ENCODE measurements at regions not wholly inside any gene's neighbourhood (a gene's known extent, or its start where the extent isn't known, plus 50 kb on each side); places are given as distances from the start of the nearest gene placed in this dataset.

- no peak for ATAC-seq
- Mint-ChIP-seq H3K27ac (no peak overlapping the region), H3K4me3 (no peak overlapping the region), H3K9me3 (no peaks in the 10 kb centered on the region), H3K4me1 (no peaks in the 10 kb centered on the region), H3K27me3 (no peaks in the 10 kb centered on the region)
- DNase-seq = no peak
These were observed 184.6 kb upstream of the NBEA start for GRCh38 chr13:34757441-34757840.

- Mint-ChIP-seq H3K4me3 (no peak overlapping the region), H3K9me3 (no peaks in the 10 kb centered on the region), H3K4me1 (no peaks in the 10 kb centered on the region), H3K27me3 (no peaks in the 10 kb centered on the region), H3K27ac (no peak overlapping the region)
- DNase-seq (no peak), ATAC-seq (no peak)
These were observed 183.4 kb upstream of the NBEA start for GRCh38 chr13:34758628-34759027.

DNA sequence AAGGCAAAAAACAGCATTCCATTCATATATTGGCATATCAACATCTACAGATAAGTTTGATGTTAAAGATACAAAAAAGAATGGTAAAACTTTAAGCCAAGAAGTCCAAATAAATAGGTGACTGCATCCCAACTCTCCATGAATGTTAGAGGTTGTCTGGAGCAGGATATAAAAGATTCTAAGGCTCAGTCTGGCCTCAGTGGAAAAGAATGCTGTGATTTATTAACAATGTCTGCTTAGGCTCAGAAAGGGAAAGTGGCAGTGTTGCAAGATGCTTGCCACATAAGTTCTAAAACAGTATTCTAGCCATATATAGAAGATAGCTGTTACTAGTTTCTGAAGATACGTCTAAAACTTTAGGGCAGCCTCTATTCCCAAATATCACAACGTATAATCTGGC, 179.8 kb upstream of the NBEA start:
- no peak for ATAC-seq
- Mint-ChIP-seq H3K4me3 (no peak overlapping the region), H3K9me3 (no peaks in the 10 kb centered on the region)

GRCh38 chr13:34764246-34764645, 177.8 kb upstream of the NBEA start:
- no peaks in the 10 kb centered on the region for H3K27me3 Mint-ChIP-seq
- H3K27ac Mint-ChIP-seq = no peak overlapping the region
- no peaks in the 10 kb centered on the region for H3K9me3 Mint-ChIP-seq
- DNase-seq = no peak
- H3K4me1 Mint-ChIP-seq = no peaks in the 10 kb centered on the region
- H3K4me3 Mint-ChIP-seq = no peak overlapping the region
- no peak for ATAC-seq

More for the DNA sequence above, 179.8 kb upstream of the NBEA start:
- no peaks in the 10 kb centered on the region for H3K27me3 Mint-ChIP-seq
- H3K4me1 Mint-ChIP-seq = no peaks in the 10 kb centered on the region
- no peak for DNase-seq
- no peak overlapping the region for H3K27ac Mint-ChIP-seq

DNA sequence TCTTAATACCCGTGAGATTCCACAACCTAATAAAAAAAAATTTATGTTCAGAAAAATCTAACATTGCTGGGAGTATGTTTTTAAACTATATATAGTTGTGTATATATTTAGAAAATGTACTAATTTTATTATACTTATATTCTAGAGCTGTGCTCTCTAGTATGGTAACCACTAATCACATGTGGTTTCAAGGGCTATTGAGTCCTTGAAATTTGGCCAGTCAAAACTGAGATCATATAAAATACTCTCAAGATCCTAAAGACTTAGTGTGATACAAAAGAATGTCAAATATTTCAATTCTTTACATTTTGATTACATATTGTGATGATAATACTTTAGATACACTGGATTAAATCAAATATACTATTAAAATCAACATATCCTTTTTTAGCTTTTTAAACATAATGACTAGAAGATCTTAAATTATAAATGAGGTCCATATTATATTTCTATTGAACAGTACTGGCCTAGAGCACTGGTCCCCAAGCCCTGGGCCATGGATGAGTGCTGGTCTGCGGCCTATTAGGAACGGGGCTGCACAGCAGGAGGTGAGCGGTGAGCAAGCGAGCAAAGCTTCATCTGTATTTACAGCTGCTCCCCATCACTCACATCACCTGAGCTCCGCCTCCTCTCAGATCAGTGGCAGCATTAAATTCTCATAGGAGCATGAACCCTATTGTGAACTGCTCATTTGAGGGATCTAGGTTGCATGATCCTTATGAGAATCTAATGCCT, 176.5 kb upstream of the NBEA start:
- Mint-ChIP-seq H3K4me1 (no peaks in the 10 kb centered on the region), H3K27ac (no peak overlapping the region), H3K4me3 (no peak overlapping the region), H3K27me3 (no peaks in the 10 kb centered on the region), H3K9me3 (no peaks in the 10 kb centered on the region)
- DNase-seq (no peak), ATAC-seq (no peak)

DNA sequence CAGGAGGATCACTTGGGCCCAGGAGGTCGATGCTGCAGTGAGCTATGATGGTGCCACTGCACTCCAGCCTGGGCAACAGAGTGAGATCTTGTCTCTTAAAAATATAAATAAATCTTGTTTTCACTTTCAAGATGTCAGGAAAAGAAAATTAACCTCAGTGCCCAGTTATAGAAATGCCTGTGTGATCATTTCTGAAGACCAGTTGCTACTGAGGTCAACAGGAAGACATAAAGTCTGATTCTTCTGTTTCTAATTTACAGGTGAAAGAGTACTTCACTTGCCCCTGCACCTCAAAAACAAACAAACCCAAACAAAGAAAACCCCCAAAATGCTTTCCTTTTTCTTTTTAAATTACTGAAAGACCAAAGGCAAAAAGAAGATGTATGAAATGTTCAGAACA, 174.3 kb upstream of the NBEA start:
- Mint-ChIP-seq H3K9me3 (no peaks in the 10 kb centered on the region), H3K27me3 (peaks cover under 1% of the 10 kb centered on the region), H3K4me1 (no peaks in the 10 kb centered on the region), H3K27ac (no peak overlapping the region), H3K4me3 (no peak overlapping the region)
- ATAC-seq = no peak
- DNase-seq = no peak

GRCh38 chr13:34772206-34772605, 169.9 kb upstream of the NBEA start:
- Mint-ChIP-seq H3K27ac (no peak overlapping the region), H3K4me3 (no peak overlapping the region), H3K9me3 (no peaks in the 10 kb centered on the region), H3K4me1 (no peaks in the 10 kb centered on the region), H3K27me3 (peaks cover 14% of the 10 kb centered on the region)
- ATAC-seq = no peak
- no peak for DNase-seq

DNA sequence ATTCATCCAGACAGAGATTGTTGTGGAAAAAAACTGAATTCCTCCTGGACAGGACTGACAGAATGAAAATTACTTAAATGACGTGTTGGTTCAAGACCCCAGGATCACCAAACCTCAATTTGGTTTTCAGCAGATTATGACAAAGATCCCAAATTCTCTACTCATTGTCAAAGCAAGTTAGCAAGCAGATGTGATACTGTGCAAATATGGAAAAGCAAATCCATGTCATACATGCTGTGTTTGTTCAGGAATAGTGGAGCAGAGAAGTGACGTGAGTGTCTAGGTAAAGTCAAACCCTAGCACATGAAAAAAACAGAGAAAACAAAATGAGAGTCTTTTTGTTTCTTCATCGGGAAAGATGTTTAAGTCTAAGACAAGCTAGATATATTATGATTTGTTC, 169.2 kb upstream of the NBEA start:
- Mint-ChIP-seq H3K27ac (no peak overlapping the region), H3K27me3 (peaks cover 14% of the 10 kb centered on the region), H3K4me3 (no peak overlapping the region)

GRCh38 chr13:34776390-34776981, 165.6 kb upstream of the NBEA start:
- Mint-ChIP-seq H3K9me3 (no peaks in the 10 kb centered on the region), H3K27ac (no peak overlapping the region), H3K4me1 (no peaks in the 10 kb centered on the region), H3K4me3 (no peak overlapping the region), H3K27me3 (peaks cover 14% of the 10 kb centered on the region)
- no peak for ATAC-seq
- DNase-seq = no peak

More for the DNA sequence above, 169.2 kb upstream of the NBEA start:
- H3K9me3 Mint-ChIP-seq = no peaks in the 10 kb centered on the region
- H3K4me1 Mint-ChIP-seq = no peaks in the 10 kb centered on the region
- ATAC-seq (no peak), DNase-seq (no peak)

DNA sequence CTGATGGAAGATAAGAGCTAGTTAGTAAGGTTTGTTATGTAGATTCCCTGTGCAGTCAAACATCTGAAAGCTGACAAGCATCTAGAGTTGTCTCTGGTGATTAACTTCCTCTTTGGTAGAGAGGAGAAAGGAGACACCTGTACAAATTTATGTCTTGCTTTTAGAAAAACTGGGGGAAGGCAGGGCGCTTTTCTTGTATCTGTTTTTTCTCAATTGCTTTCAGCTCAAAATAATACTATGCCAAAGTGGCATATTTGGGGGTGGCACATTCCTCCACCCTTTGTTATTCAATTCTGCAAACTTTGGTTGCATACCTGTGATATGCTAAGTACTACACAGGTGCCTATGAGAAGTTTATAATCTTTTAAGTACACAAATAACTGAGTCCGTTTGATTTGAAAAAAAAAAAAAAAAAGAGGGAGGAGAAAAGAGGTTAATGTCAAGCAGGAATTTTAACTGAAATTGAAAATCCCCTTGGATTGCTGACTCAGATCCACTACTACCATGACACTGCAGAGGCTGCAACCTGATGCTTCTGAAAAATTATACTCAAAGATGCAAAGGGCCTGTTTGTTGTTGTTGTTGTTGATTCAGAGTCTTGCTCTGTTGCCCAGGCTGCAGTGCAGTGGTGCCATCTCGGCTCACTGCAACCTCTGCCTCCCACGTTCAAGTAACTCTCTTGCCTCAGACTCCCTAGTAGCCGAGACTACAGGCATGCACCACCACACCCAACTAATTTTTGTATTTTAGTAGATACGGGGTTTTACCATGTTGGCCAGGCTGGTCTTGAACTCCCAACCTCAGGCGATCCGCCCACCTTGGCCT, 164.8 kb upstream of the NBEA start:
- Mint-ChIP-seq H3K27me3 (peaks cover 14% of the 10 kb centered on the region), H3K4me3 (no peak overlapping the region), H3K4me1 (no peaks in the 10 kb centered on the region), H3K27ac (no peak overlapping the region), H3K9me3 (no peaks in the 10 kb centered on the region)
- DNase-seq (no peak), ATAC-seq (no peak)

GRCh38 chr13:34777914-34778303, 164.2 kb upstream of the NBEA start:
- DNase-seq = no peak
- Mint-ChIP-seq H3K4me3 (no peak overlapping the region), H3K27ac (no peak overlapping the region), H3K4me1 (no peaks in the 10 kb centered on the region), H3K9me3 (no peaks in the 10 kb centered on the region), H3K27me3 (peaks cover 12% of the 10 kb centered on the region)
- no peak for ATAC-seq

DNA sequence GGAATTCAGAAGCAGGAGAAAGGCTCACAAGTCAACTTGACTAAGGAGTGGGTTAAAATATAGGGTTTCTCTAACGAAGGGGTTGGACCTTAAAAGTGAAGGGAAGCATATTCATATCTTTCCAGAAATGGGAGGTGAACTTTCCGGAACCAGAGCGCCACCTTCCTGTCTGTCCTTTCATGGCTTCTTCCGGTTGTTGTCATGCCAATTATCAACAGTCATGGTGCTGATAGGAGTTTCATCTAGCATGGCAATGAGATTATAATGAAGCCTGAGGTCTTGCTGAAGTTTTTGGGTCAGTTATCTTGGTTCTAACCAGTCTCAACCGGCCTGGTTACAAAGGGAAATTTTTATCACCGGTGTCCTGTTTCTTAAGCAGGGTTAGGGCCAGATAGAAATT, 162.9 kb upstream of the NBEA start:
- ATAC-seq (no peak), DNase-seq (no peak)
- Mint-ChIP-seq H3K27me3 (peaks cover 8% of the 10 kb centered on the region), H3K4me3 (no peak overlapping the region), H3K9me3 (no peaks in the 10 kb centered on the region), H3K4me1 (no peaks in the 10 kb centered on the region), H3K27ac (no peak overlapping the region)

- Mint-ChIP-seq H3K4me1 (no peaks in the 10 kb centered on the region), H3K27ac (no peak overlapping the region), H3K4me3 (no peak overlapping the region), H3K27me3 (no peaks in the 10 kb centered on the region), H3K9me3 (peaks cover 7 to 16% of the 10 kb centered on the region in 2 donors)
- no peak for DNase-seq
- ATAC-seq = no peak
These were observed 148.8 kb upstream of the NBEA start for GRCh38 chr13:34793301-34793700.

DNA sequence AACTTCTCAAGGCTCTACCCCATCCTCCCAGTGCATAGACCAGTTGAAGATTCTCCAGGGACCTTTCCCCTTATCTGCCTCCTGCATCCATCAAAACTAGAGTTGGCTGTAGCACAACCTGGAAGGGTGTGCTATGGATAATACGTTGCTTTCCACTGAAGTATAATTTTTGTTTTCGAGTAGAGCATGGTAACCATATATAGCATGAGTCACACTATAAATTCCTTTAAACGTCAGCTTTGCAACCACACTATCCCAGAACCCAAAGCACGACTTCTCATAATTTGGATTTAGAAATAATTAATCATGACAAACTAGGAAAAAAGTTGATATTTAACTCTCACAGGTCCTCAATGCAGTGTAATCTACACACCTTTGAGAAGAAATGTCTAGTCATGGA, 138.3 kb upstream of the NBEA start:
- Mint-ChIP-seq H3K9me3 (no peaks in the 10 kb centered on the region), H3K4me3 (no peak overlapping the region), H3K27ac (no peak overlapping the region), H3K27me3 (no peaks in the 10 kb centered on the region), H3K4me1 (no peaks in the 10 kb centered on the region)
- no peak for DNase-seq
- no peak for ATAC-seq

DNA sequence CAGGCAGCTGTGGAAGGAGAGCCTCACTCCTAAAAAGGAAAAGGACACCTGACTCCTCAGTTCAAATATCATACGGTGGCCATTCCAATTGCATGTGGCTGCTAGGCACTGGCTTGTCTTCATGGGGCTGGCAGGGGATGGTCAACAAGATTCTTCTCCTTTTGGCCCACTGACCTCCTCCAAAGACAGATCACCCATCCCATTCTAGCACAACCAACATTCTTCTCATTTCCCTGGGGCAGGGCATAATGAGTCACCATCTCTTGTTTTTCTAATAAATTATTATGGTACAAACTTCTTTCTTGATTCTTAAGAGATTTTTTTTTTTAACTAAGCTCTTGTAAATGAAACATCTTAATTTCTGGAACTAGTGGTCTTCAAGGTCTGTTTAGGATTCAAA, 136.7 kb upstream of the NBEA start:
- no peak for ATAC-seq
- Mint-ChIP-seq H3K27ac (no peak overlapping the region), H3K27me3 (no peaks in the 10 kb centered on the region), H3K4me3 (no peak overlapping the region), H3K9me3 (no peaks in the 10 kb centered on the region), H3K4me1 (no peaks in the 10 kb centered on the region)
- no peak for DNase-seq

- DNase-seq = no peak
- no peak overlapping the region for H3K4me3 Mint-ChIP-seq
- H3K4me1 Mint-ChIP-seq = no peaks in the 10 kb centered on the region
- H3K9me3 Mint-ChIP-seq = peaks cover 20 to 22% of the 10 kb centered on the region in 2 donors
- ATAC-seq = no peak
- no peaks in the 10 kb centered on the region for H3K27me3 Mint-ChIP-seq
- H3K27ac Mint-ChIP-seq = no peak overlapping the region
These were observed 133.4 kb upstream of the NBEA start for GRCh38 chr13:34808649-34809048.

Data from stimulated activated naive CD8-positive, alpha-beta T cell treated with anti-CD3 and anti-CD28 coated beads, Interleukin-15, amount 100 ng/mL, for 72 hours (primary cell).